Kidney tubule cell (primary cell): ENCODE measurements at regions not wholly inside any gene's neighbourhood (a gene's known extent, or its start where the extent isn't known, plus 50 kb on each side); places are given as distances from the start of the nearest gene placed in this dataset.

Source experiments
- DNase-seq: peaks from one replicate; pipeline ENCODE4 v3.0.0-alpha.2; 2018; ENCODE audit warnings: low spot score

GRCh38 chr1:184919892-184920291 is 54.4 kb downstream of the NIBAN1 start:
- no peak for DNase-seq

GRCh38 chr1:184915463-184916090 is 58.7 kb downstream of the NIBAN1 start:
- no peak for DNase-seq

- DNase-seq: no peak
Measured at GRCh38 chr1:184914149-184914548, 60.2 kb downstream of the NIBAN1 start.

DNA sequence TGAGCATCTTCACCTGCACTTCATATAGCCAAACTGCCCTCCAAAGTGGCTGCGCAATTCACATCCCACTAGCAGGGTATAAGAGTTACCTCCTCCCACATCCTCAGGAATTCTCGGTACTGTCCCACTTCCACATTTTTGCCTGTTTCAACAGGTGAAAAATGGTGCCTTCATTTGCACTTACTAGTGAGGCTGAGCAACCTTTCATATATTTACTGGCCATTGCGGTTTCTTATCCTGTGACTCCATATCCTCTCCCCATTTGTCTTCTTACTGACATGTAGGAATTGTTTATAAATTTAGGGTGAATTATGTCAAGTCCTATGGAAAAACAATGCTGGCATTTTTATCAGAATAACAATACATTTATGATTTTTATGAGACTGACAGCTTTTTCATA is 61.9 kb downstream of the NIBAN1 start:
- no peak for DNase-seq

GRCh38 chr1:184911830-184912229 is 62.5 kb downstream of the NIBAN1 start:
- DNase-seq: no peak

DNA sequence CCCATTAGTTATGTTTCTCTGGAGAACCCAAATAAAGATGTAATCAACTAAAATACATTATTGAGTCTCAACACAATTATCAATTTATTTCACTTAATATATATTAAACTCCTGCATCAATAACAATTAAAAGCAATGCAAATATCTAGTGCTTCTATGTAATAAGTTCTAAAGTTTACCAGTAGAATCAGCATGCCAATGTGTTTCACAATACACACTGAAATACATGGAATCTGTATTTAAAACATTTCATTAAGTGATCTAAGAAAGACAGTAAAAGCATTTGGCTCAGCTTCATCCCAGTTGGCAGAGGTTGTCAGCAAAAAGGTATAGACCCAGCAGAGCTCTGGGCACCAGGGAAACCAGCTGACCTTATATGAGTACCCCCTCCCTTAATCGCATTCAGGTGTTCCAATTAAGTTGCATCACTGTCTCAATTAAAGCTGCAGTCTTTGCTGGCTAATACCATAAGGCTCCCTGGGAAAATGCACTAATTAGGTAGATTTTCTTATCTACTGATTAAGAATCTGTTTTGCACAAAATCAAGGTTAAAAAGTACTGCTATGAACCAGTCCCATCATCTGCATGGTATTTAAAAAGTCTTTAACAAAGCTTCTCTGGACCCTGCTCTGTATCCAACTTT is 63.1 kb downstream of the NIBAN1 start:
- DNase-seq: no peak

GRCh38 chr1:184910691-184911091 is 63.6 kb downstream of the NIBAN1 start:
- DNase-seq: no peak

DNA sequence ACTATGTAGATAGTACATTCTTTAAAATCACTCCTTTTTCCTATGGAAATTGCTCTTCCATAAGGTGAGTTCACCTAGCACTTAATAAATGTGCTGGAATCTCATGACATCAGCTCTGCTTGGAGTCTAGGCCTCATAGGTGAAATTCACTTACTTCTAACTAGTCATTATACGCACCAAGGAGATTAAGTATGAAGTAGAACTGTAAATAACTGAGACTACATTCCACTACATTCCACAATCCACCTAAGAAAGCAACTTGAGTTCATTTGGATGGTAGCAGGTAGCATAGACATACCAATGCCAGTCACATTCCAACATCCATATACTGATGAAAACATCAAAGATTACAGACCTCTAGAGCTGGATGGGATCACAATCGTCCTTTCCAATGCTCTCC is 64.3 kb downstream of the NIBAN1 start:
- no peak for DNase-seq

GRCh38 chr1:184909019-184909418 is 65.3 kb downstream of the NIBAN1 start:
- no peak for DNase-seq

GRCh38 chr1:184908506-184908905 is 65.8 kb downstream of the NIBAN1 start:
- DNase-seq: no peak

DNA sequence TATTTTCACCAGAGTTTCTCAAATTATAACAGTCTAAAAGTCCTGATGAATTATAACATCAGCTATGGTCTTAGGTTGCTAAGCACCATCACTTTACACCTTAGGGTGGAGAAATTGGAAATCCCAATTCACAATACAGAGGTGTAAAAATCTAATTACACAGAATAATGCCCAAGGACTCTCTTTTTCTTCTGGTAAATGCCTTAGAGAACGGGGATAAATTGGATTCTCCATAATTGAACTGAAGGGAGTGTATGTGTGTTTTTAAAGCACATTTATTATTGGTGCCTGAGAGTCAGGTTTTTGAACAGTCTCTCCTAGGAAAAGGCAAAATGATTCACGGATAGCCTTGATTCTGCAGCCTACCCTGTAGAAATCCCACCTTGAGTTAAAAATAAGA is 66.8 kb downstream of the NIBAN1 start:
- DNase-seq: no peak

GRCh38 chr1:184906761-184907160 is 67.5 kb downstream of the NIBAN1 start:
- no peak for DNase-seq

DNA sequence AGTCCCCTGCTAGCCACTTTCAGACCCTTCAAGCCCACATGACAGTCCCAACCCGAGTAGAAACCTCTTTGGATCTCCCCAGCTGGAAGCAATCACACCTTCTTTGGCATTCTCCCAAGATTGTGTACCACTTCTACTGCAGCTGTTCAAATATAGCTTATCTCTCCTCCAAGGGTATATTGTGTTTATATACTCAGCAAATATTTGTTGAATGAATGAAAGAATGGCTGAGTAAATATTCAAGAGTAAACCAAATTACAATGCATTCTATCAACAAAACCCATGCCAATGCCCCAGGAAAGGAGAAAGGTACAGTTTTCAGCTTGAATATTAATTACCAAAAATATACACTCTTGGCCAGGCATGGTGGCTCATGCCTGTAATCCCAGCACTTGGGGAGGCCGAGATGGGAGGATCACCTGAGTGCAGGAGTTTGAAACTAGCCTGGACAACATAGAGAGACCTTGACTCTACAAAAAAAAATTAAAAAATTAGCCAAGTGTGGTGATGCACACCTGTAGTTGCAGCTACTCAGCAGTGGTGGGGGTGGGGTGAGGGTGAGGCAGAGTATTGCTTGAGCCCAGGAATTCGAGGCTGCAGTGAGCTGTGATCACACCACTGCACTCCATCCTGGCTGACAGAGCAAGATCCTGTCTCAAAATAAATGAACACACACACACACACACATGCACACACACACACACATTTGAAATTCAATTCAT is 68.5 kb downstream of the NIBAN1 start:
- no peak for DNase-seq

- no peak for DNase-seq
Measured at GRCh38 chr1:184903111-184903692, 71.1 kb downstream of the NIBAN1 start.

- no peak for DNase-seq
Measured at GRCh38 chr1:184900507-184900906, 73.8 kb downstream of the NIBAN1 start.

DNA sequence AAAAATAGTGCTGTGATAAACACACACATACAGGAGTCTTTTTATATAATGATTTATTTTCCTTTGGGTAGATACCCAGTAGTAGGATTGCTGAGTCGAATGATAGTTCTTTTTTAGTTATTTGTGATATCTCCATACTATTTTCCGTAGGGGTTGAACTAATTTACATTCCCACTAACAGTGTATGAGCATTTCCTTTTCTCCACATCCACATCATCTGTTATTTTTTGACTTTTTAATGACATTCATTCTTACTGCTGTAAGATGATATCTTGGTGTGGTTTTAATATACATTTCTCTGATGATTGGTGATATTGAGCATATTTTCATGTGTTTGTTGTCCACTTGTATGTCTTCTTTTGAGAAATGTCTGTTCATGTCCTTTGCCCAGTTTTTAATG is 78.3 kb downstream of the NIBAN1 start:
- DNase-seq: no peak

DNA sequence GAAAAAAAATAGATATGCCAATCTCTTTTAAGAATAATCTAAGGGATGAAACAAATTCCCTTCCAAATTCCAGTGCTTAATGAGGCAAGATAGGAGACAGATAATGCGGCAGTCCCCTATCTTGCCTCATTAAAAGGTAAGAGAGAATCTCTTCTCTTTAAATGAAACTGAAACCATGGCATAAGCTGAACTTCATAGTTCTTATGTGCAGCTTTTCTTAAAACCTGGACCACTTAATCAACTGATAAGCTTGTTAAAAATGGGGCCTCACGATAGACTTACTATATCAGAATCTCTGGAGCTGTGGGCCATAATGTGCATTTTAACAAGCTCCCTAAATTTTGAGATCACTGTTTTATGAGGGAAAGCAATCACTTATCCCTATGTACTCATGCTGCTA is 79.2 kb downstream of the NIBAN1 start:
- DNase-seq: no peak

- DNase-seq: no peak
Measured at GRCh38 chr1:184893695-184894094, 80.6 kb downstream of the NIBAN1 start.

- DNase-seq: no peak
Measured at GRCh38 chr1:184892116-184892515, 82.2 kb downstream of the NIBAN1 start.

- DNase-seq: peak; percentile 25
Measured at GRCh38 chr1:184891440-184891839, 82.9 kb downstream of the NIBAN1 start.

- DNase-seq: peak; percentile 43
Measured at GRCh38 chr1:184890539-184890973, 83.8 kb downstream of the NIBAN1 start.

DNA sequence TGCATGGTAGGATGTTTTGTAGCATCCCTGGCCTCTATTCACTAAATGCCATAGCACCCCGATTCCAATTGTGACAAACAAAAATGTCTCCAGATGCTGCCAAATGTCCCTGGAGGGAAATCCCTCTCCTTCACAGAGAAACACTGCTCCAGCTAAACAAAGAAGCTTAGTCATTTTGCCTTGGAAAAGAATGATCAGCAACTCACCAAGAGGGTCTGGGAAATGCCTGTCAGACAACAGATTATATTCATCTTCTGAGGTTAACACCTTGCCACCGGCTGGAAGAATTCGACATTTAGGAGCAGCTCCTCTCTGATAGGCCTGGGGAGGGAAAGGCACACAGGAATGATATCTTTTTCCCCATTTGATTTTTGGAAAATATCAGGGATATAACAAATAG is 84.4 kb downstream of the NIBAN1 start:
- DNase-seq: peak; percentile 14

GRCh38 chr1:184889166-184889565 is 85.1 kb downstream of the NIBAN1 start:
- DNase-seq: no peak
